HepG2 (cell line): ENCODE measurements at regions not wholly inside any gene's neighbourhood (a gene's known extent, or its start where the extent isn't known, plus 50 kb on each side); places are given as distances from the start of the nearest gene placed in this dataset.

Experiments used
- EZH2 ChIP-seq: conservative IDR thresholded peaks from 2 replicates; pipeline ENCODE4 v1.6.1; 2012; ENCODE audit warnings: mild to moderate bottlenecking, low read depth, low read length, moderate library complexity
- MEF2D ChIP-seq: sonication (generic); formaldehyde crosslinking; IDR thresholded peaks from 2 replicates; pipeline ENCODE4 v1.5.1; 2020; ENCODE audit warnings: mild to moderate bottlenecking, missing genetic modification reagents
- NCOA5 ChIP-seq: sonication (generic); formaldehyde crosslinking; IDR thresholded peaks from 2 replicates; pipeline ENCODE4 v1.4.0; 2020; ENCODE audit warnings: missing genetic modification reagents
- RNF2 ChIP-seq: fragments of 450-650 bp; conservative IDR thresholded peaks from 2 replicates; pipeline ENCODE4 v1.6.1; 2016; ENCODE audit warnings: low read depth
- YY1 ChIP-seq: IDR thresholded peaks from 2 replicates; pipeline ENCODE4 v1.6.1; 2011; ENCODE audit warnings: low read length, low read depth, moderate library complexity, mild to moderate bottlenecking; ENCODE audit not compliant: insufficient read depth, insufficient replicate concordance
- ZBTB10 ChIP-seq: sonication (generic); formaldehyde crosslinking; IDR thresholded peaks from 2 replicates; pipeline ENCODE4 v1.4.0; 2020; ENCODE audit warnings: missing genetic modification reagents, borderline replicate concordance
- TF ChIP-seq, protein P1 (sequence below): sonication (generic); formaldehyde crosslinking; IDR thresholded peaks from 2 replicates; pipeline ENCODE4 v1.4.0; 2020; ENCODE audit warnings: missing genetic modification reagents, mild to moderate bottlenecking, borderline replicate concordance
- TF ChIP-seq, protein P2 (sequence below), 2 experiments: IDR thresholded peaks; 2 replicates each; pipeline ENCODE4 v1.6.1; 2011 to 2012; ENCODE audit warnings: low read length in 2 of 2, borderline replicate concordance in 1 of 2, low read depth in 1 of 2, mild to moderate bottlenecking in 1 of 2, moderate library complexity in 1 of 2

DNA sequence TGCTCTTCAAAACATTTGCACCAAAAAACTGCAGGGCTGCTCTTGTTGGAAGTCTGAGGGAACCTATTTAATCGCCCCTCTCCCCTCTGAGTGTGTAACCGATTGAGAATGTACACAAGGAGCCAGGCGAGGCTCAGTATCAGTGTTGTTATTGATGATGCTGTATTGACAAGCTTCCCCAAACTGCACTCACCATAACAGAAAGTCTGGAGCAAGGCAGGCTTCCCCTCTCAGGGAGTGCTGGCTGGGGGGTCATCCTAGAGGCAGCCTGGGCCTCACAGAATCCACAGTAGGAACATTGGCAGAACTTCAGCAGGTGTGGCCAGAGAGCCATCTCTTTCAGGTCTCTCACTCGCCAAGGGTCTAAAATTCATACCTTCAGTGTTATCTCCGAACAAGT is 58.1 kb upstream of the TUNAR start:
- TF ChIP-seq NCOA5 (no peak), YY1 (no peak), RNF2 (no peak), ZBTB10 (no peak), MEF2D (CRISPR knock-in tag) (no peak), EZH2 (no peak)
- TF ChIP-seq, protein P1, sequence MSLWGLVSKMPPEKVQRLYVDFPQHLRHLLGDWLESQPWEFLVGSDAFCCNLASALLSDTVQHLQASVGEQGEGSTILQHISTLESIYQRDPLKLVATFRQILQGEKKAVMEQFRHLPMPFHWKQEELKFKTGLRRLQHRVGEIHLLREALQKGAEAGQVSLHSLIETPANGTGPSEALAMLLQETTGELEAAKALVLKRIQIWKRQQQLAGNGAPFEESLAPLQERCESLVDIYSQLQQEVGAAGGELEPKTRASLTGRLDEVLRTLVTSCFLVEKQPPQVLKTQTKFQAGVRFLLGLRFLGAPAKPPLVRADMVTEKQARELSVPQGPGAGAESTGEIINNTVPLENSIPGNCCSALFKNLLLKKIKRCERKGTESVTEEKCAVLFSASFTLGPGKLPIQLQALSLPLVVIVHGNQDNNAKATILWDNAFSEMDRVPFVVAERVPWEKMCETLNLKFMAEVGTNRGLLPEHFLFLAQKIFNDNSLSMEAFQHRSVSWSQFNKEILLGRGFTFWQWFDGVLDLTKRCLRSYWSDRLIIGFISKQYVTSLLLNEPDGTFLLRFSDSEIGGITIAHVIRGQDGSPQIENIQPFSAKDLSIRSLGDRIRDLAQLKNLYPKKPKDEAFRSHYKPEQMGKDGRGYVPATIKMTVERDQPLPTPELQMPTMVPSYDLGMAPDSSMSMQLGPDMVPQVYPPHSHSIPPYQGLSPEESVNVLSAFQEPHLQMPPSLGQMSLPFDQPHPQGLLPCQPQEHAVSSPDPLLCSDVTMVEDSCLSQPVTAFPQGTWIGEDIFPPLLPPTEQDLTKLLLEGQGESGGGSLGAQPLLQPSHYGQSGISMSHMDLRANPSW (CRISPR knock-in tag), result no peak
- TF ChIP-seq, protein P2, sequence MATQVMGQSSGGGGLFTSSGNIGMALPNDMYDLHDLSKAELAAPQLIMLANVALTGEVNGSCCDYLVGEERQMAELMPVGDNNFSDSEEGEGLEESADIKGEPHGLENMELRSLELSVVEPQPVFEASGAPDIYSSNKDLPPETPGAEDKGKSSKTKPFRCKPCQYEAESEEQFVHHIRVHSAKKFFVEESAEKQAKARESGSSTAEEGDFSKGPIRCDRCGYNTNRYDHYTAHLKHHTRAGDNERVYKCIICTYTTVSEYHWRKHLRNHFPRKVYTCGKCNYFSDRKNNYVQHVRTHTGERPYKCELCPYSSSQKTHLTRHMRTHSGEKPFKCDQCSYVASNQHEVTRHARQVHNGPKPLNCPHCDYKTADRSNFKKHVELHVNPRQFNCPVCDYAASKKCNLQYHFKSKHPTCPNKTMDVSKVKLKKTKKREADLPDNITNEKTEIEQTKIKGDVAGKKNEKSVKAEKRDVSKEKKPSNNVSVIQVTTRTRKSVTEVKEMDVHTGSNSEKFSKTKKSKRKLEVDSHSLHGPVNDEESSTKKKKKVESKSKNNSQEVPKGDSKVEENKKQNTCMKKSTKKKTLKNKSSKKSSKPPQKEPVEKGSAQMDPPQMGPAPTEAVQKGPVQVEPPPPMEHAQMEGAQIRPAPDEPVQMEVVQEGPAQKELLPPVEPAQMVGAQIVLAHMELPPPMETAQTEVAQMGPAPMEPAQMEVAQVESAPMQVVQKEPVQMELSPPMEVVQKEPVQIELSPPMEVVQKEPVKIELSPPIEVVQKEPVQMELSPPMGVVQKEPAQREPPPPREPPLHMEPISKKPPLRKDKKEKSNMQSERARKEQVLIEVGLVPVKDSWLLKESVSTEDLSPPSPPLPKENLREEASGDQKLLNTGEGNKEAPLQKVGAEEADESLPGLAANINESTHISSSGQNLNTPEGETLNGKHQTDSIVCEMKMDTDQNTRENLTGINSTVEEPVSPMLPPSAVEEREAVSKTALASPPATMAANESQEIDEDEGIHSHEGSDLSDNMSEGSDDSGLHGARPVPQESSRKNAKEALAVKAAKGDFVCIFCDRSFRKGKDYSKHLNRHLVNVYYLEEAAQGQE (IDR thresholded peaks at IDR 0.05; ENCODE audit: borderline replicate concordance in 1 of 2, low read depth in 1 of 2, low read length in 2 of 2), result no peak
